ENCODE measurements at regions not wholly inside any gene's neighbourhood (a gene's known extent, or its start where the extent isn't known, plus 50 kb on each side); places are given as distances from the start of the nearest gene placed in this dataset.

DNA sequence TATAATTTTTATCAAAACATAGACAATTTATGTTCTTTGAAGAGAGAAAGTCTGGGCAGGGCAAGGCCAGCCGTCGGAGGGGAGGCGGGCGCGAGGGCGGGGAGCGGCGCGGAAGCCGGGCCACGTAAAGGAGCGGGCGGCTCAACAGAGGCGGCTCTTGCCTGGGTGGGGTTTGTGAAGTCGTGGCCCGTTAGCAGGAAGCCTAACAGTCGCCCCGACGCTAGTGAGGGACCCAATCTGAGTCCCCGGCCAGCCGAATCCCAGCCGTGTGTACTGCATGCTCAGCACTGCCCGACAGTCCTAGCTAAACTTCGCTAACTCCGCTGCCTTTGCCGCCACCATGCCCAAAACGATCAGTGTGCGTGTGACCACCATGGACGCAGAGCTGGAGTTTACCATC lies 1129.2 kb downstream of the CDH9 start:
- H3K4me1 ChIP-seq (ENCODE audit: insufficient read depth, low read length): no peaks in the 10 kb centered on the region
- in situ Hi-C loops (cut with HindIII; ENCODE audit: extremely low pct_ligation_motif_present, low pct_unique_long_range_greater_than_20kb): no loop called here
- H3K9ac ChIP-seq (ENCODE audit: insufficient read depth, low read depth, low read length): no peak overlapping the region
- H3K27ac ChIP-seq (ENCODE audit: extremely low read length, insufficient read depth, low read length): no peak overlapping the region
- ChIA-PET POLR2A (no interaction called here), CTCF (ENCODE audit: low intra/inter-chr PET ratio, low total read pairs) (no interaction called here)
- no TSS peak for BruUV-seq (replicated peaks)
- intact Hi-C loops (cut with micrococcal nuclease; ENCODE audit: unreplicated experiment): no loop called here
- FAIRE-seq (no peak), ATAC-seq (no peak), DNase-seq (ENCODE audit: low spot score) (no peak)
- no peak overlapping the region for H3K4me3 ChIP-seq (replicated peaks in 1 of 3; ENCODE audit: insufficient read depth in 1 of 3, low read depth in 2 of 3, low read length in 3 of 3)
- no peak overlapping the region for H3K4me2 ChIP-seq (ENCODE audit: low read depth, low read length)
- no peaks in the 10 kb centered on the region for H3K36me3 ChIP-seq (replicated peaks in 1 of 2; ENCODE audit: control insufficient read depth in 1 of 2, insufficient read depth in 2 of 2, low read length in 2 of 2)
- no peak overlapping the region for H2AFZ ChIP-seq (ENCODE audit: low read length)
- no peaks in the 10 kb centered on the region for H3K27me3 ChIP-seq (ENCODE audit: control insufficient read depth in 1 of 2, insufficient read depth in 2 of 2, low read length in 2 of 2)
- no peaks in the 10 kb centered on the region for H4K20me1 ChIP-seq (ENCODE audit: insufficient read depth, low read length)
- H3K79me2 ChIP-seq (ENCODE audit: insufficient read depth, low read length): no peaks in the 10 kb centered on the region
- TF ChIP-seq ZNF563 (CRISPR knock-in tag; IDR thresholded peaks at IDR 0.05) (no peak), NR2F2 (IDR thresholded peaks at IDR 0.05; ENCODE audit: borderline replicate concordance, low read depth) (no peak), CHCHD3 (CRISPR knock-in tag; IDR thresholded peaks at IDR 0.05) (no peak), HOXD1 (CRISPR knock-in tag; IDR thresholded peaks at IDR 0.05) (no peak), ZNF343 (CRISPR knock-in tag; IDR thresholded peaks at IDR 0.05) (no peak), ZNF605 (CRISPR knock-in tag; IDR thresholded peaks at IDR 0.05) (no peak), SMARCC2 (IDR thresholded peaks at IDR 0.05) (no peak), MAF1 (CRISPR knock-in tag; IDR thresholded peaks at IDR 0.05; ENCODE audit: borderline replicate concordance) (no peak), CBX5 (CRISPR knock-in tag; IDR thresholded peaks at IDR 0.05; ENCODE audit: borderline replicate concordance) (no peak)
- TF ChIP-seq, protein P1, sequence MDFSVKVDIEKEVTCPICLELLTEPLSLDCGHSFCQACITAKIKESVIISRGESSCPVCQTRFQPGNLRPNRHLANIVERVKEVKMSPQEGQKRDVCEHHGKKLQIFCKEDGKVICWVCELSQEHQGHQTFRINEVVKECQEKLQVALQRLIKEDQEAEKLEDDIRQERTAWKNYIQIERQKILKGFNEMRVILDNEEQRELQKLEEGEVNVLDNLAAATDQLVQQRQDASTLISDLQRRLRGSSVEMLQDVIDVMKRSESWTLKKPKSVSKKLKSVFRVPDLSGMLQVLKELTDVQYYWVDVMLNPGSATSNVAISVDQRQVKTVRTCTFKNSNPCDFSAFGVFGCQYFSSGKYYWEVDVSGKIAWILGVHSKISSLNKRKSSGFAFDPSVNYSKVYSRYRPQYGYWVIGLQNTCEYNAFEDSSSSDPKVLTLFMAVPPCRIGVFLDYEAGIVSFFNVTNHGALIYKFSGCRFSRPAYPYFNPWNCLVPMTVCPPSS (IDR thresholded peaks at IDR 0.05): no peak
- TF ChIP-seq, protein P2, sequence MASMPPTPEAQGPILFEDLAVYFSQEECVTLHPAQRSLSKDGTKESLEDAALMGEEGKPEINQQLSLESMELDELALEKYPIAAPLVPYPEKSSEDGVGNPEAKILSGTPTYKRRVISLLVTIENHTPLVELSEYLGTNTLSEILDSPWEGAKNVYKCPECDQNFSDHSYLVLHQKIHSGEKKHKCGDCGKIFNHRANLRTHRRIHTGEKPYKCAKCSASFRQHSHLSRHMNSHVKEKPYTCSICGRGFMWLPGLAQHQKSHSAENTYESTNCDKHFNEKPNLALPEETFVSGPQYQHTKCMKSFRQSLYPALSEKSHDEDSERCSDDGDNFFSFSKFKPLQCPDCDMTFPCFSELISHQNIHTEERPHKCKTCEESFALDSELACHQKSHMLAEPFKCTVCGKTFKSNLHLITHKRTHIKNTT (CRISPR knock-in tag; IDR thresholded peaks at IDR 0.05): no peak
- TF ChIP-seq, protein P3, sequence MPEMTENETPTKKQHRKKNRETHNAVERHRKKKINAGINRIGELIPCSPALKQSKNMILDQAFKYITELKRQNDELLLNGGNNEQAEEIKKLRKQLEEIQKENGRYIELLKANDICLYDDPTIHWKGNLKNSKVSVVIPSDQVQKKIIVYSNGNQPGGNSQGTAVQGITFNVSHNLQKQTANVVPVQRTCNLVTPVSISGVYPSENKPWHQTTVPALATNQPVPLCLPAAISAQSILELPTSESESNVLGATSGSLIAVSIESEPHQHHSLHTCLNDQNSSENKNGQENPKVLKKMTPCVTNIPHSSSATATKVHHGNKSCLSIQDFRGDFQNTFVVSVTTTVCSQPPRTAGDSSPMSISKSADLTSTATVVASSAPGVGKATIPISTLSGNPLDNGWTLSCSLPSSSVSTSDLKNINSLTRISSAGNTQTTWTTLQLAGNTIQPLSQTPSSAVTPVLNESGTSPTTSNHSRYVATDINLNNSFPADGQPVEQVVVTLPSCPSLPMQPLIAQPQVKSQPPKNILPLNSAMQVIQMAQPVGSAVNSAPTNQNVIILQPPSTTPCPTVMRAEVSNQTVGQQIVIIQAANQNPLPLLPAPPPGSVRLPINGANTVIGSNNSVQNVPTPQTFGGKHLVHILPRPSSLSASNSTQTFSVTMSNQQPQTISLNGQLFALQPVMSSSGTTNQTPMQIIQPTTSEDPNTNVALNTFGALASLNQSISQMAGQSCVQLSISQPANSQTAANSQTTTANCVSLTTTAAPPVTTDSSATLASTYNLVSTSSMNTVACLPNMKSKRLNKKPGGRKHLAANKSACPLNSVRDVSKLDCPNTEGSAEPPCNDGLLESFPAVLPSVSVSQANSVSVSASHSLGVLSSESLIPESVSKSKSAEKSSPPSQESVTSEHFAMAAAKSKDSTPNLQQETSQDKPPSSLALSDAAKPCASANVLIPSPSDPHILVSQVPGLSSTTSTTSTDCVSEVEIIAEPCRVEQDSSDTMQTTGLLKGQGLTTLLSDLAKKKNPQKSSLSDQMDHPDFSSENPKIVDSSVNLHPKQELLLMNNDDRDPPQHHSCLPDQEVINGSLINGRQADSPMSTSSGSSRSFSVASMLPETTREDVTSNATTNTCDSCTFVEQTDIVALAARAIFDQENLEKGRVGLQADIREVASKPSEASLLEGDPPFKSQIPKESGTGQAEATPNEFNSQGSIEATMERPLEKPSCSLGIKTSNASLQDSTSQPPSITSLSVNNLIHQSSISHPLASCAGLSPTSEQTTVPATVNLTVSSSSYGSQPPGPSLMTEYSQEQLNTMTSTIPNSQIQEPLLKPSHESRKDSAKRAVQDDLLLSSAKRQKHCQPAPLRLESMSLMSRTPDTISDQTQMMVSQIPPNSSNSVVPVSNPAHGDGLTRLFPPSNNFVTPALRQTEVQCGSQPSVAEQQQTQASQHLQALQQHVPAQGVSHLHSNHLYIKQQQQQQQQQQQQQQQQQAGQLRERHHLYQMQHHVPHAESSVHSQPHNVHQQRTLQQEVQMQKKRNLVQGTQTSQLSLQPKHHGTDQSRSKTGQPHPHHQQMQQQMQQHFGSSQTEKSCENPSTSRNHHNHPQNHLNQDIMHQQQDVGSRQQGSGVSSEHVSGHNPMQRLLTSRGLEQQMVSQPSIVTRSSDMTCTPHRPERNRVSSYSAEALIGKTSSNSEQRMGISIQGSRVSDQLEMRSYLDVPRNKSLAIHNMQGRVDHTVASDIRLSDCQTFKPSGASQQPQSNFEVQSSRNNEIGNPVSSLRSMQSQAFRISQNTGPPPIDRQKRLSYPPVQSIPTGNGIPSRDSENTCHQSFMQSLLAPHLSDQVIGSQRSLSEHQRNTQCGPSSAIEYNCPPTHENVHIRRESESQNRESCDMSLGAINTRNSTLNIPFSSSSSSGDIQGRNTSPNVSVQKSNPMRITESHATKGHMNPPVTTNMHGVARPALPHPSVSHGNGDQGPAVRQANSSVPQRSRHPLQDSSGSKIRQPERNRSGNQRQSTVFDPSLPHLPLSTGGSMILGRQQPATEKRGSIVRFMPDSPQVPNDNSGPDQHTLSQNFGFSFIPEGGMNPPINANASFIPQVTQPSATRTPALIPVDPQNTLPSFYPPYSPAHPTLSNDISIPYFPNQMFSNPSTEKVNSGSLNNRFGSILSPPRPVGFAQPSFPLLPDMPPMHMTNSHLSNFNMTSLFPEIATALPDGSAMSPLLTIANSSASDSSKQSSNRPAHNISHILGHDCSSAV (CRISPR knock-in tag; IDR thresholded peaks at IDR 0.05; ENCODE audit: borderline replicate concordance): no peak
- peaks cover 70% of the 10 kb centered on the region for H3K9me3 ChIP-seq (ENCODE audit: low read length)
- WGBS (ENCODE audit: low lambda C conversion rate): 74% methylated on average over 19 of the region's 29 CpGs
